Fibroblast of the aortic adventitia (primary cell): ENCODE measurements at regions not wholly inside any gene's neighbourhood (a gene's known extent, or its start where the extent isn't known, plus 50 kb on each side); places are given as distances from the start of the nearest gene placed in this dataset.

ENCODE experiments used
- DNase-seq: peaks from one replicate; pipeline ENCODE4 v3.0.0-alpha.2; 2010; ENCODE audit warnings: low read depth
- H3K4me3 ChIP-seq: 2 replicates; pipeline ENCODE4 v1.5.1; 2011; ENCODE audit warnings: low read depth, mild to moderate bottlenecking, control low read depth, low read length, moderate library complexity
- TF ChIP-seq, protein P1 (sequence below): IDR thresholded peaks from 2 replicates; pipeline ENCODE4 v1.5.1; 2011; ENCODE audit warnings: mild to moderate bottlenecking, low read length, control low read depth, inconsistent platforms; ENCODE audit not compliant: insufficient read depth

DNA sequence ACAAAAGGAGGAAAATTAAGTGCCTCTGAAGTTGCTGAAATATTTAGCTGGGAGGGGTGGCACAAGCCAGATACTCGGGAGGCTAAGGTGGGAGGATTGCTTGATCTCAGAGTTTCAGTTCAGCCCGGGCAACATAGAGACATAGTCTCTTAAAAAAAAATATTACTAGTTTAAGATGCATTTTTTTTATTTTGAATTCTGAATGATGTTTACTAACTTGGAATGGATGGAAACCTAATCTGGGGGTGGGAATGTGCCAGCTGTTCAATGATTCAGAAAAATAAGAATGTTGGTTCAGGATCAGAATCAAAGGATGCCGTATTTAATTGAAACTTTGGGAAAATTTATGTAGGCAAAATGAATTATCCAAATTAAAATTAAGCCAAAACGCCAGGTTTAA is 167.2 kb upstream of the ANK2 start:
- TF ChIP-seq, protein P1, sequence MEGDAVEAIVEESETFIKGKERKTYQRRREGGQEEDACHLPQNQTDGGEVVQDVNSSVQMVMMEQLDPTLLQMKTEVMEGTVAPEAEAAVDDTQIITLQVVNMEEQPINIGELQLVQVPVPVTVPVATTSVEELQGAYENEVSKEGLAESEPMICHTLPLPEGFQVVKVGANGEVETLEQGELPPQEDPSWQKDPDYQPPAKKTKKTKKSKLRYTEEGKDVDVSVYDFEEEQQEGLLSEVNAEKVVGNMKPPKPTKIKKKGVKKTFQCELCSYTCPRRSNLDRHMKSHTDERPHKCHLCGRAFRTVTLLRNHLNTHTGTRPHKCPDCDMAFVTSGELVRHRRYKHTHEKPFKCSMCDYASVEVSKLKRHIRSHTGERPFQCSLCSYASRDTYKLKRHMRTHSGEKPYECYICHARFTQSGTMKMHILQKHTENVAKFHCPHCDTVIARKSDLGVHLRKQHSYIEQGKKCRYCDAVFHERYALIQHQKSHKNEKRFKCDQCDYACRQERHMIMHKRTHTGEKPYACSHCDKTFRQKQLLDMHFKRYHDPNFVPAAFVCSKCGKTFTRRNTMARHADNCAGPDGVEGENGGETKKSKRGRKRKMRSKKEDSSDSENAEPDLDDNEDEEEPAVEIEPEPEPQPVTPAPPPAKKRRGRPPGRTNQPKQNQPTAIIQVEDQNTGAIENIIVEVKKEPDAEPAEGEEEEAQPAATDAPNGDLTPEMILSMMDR: no peak
- DNase-seq: no peak

DNA sequence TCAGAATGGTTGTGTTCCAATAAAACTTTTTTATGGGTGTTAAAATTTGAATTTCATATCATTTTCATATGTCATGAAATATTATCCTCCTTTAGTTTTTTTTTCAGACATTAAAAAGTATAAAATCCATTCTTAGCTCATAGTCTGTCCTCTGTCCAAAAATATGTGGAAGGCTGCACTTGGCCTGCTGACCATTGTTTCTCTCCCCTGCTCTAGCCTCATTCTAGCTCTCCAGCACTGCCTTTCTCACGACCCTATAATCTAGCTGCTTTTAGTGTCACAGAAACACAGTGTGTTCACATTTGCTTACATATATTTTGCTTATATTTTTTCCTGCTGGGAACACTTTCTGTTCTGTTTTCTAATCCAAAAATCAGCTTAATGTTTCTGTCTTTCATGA is 165.0 kb upstream of the ANK2 start:
- TF ChIP-seq, protein P1: no peak
- no peak for DNase-seq

More for the DNA sequence above, 167.2 kb upstream of the ANK2 start:
- no peak overlapping the region for H3K4me3 ChIP-seq

DNA sequence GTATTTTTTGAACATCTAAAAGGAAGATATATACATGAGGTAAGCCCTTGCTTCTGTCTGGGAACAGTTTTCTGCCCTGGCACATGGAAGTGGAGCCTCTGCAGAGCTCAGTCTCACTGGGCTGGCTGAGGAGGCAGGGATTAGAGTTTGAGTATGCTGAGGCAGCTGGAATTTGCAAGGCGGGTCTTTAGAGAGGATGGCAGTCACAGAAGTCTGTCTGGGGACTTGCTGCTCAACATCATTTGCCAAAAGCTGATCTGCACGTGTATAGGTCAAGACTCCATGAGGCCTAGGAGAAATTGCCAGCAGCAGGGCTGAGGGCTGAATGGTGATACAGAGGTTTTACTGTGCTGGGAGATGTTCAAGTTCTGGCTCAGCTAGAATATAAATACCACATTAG is 163.6 kb upstream of the ANK2 start:
- no peak for DNase-seq
- H3K4me3 ChIP-seq: no peak overlapping the region
- TF ChIP-seq, protein P1: no peak

More for the DNA sequence above, 165.0 kb upstream of the ANK2 start:
- no peak overlapping the region for H3K4me3 ChIP-seq

DNA sequence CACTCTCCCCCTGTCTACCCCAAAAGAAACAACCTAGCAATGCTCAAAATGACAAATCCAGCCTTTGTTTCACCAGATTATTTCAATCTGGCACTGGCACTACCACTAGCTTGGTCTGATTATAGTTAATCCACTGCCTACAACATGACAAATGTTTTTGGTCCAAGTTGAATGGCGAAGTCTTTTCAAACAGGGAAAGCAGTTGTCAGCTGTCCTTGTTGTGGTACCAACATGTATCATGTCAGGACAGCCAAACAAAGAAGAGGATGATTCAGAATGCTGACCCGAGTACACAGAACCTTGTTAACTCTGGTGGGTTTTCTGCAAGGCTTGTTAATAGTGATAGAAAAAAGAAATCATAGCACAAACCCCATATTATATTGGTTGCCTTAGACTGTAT is 160.8 kb upstream of the ANK2 start:
- DNase-seq: no peak
- H3K4me3 ChIP-seq: no peak overlapping the region
- TF ChIP-seq, protein P1: no peak

DNA sequence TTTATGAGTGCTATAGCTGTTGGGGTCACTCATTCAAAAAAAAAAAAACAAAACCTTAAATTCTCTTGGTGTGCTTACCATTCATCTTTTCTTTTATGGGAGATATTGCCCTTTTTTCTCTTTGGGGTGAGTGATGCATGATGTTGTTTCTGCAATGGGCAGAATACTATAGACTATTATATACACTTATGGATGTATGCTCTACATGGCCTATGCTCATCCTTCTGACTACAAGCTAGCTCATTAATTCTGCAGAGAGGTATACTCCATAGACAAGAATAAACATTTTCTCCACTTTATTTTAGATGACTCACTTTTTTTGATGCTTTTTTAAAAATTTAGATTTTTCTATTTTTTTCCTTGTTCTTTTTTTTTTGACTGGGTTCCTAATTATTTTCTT is 160.3 kb upstream of the ANK2 start:
- DNase-seq: no peak

DNA sequence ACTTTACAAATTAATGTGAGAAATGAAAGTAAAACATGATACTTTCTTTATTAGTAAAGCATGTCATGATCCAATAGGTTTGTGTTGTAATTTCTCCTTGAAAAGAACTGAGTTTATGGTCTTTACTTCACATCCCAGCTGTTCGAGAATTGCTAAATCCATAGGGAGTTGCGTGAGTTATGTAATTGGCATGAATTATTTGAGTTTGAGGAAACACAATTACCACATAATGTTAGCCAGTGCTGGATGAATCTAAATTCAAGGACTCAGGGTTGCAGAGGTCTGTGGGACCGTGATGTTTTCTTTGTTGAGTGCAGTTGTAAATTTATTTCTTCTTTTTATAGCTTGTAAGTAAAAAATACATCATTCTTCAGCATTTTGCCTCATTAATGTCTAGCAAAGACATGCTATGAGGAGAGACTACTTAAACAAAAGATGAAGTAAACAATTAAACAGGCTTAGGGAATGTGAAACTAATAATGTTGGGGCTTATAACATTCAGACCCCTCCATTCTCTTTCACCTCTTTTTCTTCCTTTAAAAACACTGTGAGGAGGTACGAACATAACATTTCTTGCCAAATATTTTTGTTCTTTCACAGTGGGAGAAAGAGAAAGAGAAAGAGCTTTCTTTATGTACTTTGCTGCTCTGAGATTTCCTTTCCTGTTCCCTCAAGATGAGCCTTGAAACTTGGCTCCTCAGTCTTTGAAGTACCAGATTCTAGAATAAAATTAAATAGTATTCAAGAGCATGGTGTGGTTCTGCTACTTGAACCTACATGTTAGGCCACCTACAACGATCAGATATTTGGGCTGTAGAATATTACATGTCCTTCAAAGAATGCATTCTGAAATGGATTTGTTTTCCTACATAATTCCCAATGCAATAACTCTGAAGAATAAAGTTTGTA is 159.6 kb upstream of the ANK2 start:
- H3K4me3 ChIP-seq: peak overlapping the region; percentile 44
- TF ChIP-seq, protein P1: no peak
- peak; percentile 90 for DNase-seq

More for the DNA sequence above, 160.3 kb upstream of the ANK2 start:
- no peak overlapping the region for H3K4me3 ChIP-seq
- TF ChIP-seq, protein P1: no peak
